Adrenal gland (tissue), 5 donors: ENCODE measurements at regions not wholly inside any gene's neighbourhood (a gene's known extent, or its start where the extent isn't known, plus 50 kb on each side); places are given as distances from the start of the nearest gene placed in this dataset.

Experiments used
- POLR2A ChIP-seq, 2 donors: fragments of 450-650 bp; IDR thresholded peaks; one replicate each; pipeline ENCODE4 v1.6.1; 2017; ENCODE audit warnings: antibody characterized with exemption in 2 of 2, mild to moderate bottlenecking in 2 of 2, moderate library complexity in 1 of 2
- TF ChIP-seq, protein P1 (sequence below), 6 experiments: fragments of 450-650 bp in 4 of 6; fragments of 200-600 bp in 2 of 6; sonication (generic) in 1 of 6; IDR thresholded peaks; 1 replicate in 5 of 6; 2 replicates in 1 of 6; pipeline versions ENCODE4 v1.5.1 to v1.8.0; 2016 to 2021; ENCODE audit warnings: antibody characterized with exemption in 6 of 6, mild to moderate bottlenecking in 2 of 6, moderate library complexity in 1 of 6
- donor health status: DM: no; HTN: no; CAD: no.

DNA sequence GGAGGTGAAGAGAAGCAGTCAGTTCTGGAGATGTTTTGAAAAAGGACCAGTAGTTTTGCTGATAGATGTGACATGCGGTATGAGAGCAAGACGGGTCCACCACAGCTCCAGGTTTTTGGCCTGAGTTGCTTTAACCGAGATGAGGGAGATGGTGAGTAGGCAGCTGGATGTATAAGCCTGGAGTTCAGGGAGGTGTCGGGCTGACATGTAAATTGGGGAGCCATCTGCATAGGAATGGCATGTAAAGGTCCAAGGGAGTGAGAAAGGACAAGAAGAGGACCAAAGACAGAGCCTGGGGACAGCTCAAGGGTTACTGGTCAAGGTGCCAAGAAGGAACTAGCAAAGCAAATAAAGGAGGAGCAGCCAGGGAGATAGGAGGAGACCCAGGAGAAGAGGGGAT is 503.7 kb downstream of the MATN1 start:
- no peak for TF ChIP-seq POLR2A (IDR thresholded peaks at IDR 0.05)
- TF ChIP-seq, protein P1, sequence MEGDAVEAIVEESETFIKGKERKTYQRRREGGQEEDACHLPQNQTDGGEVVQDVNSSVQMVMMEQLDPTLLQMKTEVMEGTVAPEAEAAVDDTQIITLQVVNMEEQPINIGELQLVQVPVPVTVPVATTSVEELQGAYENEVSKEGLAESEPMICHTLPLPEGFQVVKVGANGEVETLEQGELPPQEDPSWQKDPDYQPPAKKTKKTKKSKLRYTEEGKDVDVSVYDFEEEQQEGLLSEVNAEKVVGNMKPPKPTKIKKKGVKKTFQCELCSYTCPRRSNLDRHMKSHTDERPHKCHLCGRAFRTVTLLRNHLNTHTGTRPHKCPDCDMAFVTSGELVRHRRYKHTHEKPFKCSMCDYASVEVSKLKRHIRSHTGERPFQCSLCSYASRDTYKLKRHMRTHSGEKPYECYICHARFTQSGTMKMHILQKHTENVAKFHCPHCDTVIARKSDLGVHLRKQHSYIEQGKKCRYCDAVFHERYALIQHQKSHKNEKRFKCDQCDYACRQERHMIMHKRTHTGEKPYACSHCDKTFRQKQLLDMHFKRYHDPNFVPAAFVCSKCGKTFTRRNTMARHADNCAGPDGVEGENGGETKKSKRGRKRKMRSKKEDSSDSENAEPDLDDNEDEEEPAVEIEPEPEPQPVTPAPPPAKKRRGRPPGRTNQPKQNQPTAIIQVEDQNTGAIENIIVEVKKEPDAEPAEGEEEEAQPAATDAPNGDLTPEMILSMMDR (IDR thresholded peaks at IDR 0.05), result no peak
